Lung (tissue), 11 donors: ENCODE measurements at regions not wholly inside any gene's neighbourhood (a gene's known extent, or its start where the extent isn't known, plus 50 kb on each side); places are given as distances from the start of the nearest gene placed in this dataset.

Source experiments
- ATAC-seq: fragments of 200-7000 bp; cut with Tn5 transposase; one replicate; pipeline ENCODE4 v1.9.1; 2020; ENCODE audit warnings: moderate number of reproducible peaks; ENCODE audit not compliant: insufficient read depth, low FRiP score
- DNase-seq, 3 donors: peaks; one replicate each; pipeline ENCODE4 v3.0.0-alpha.2; 2013 to 2017
- H3K27ac ChIP-seq, 2 donors: one replicate each; pipeline ENCODE4 v1.5.1; 2013; ENCODE audit warnings: mild to moderate bottlenecking in 2 of 2, moderate library complexity in 2 of 2, control low read depth in 1 of 2, inconsistent platforms in 1 of 2, low read depth in 1 of 2, low read length in 1 of 2
- H3K27me3 ChIP-seq, 3 donors: one replicate each; pipeline ENCODE4 v1.5.1; 2013; ENCODE audit warnings: low read length in 2 of 3; ENCODE audit not compliant: control insufficient read depth in 3 of 3, insufficient read depth in 3 of 3
- H3K36me3 ChIP-seq, 4 donors: one replicate each; pipeline ENCODE4 v1.5.1; 2013; ENCODE audit warnings: low read length in 4 of 4, mild to moderate bottlenecking in 1 of 4, moderate library complexity in 1 of 4; ENCODE audit not compliant: control insufficient read depth in 4 of 4, insufficient read depth in 4 of 4
- H3K4me1 ChIP-seq, 5 donors: one replicate each; pipeline ENCODE4 v1.5.1; 2013; ENCODE audit warnings: low read length in 5 of 5, mild to moderate bottlenecking in 2 of 5, moderate library complexity in 1 of 5; ENCODE audit not compliant: control insufficient read depth in 5 of 5, insufficient read depth in 5 of 5
- H3K4me3 ChIP-seq: one replicate; pipeline ENCODE4 v1.5.1; 2013; ENCODE audit warnings: mild to moderate bottlenecking, control low read depth, moderate library complexity
- H3K9ac ChIP-seq, 2 donors: one replicate each; pipeline ENCODE4 v1.5.1; 2013; ENCODE audit warnings: low read length in 2 of 2, control low read depth in 1 of 2; ENCODE audit not compliant: insufficient read depth in 1 of 2
- H3K9me3 ChIP-seq, 4 donors: one replicate each; pipeline ENCODE4 v1.5.1; 2013; ENCODE audit warnings: low read length in 3 of 4, mild to moderate bottlenecking in 1 of 4, moderate library complexity in 1 of 4; ENCODE audit not compliant: control insufficient read depth in 4 of 4, insufficient read depth in 3 of 4
- WGBS, 2 donors: extraction: QIAGEN DNeasy Blood & Tissue Kit; methylation state at CpG; one replicate each; pipeline ENCODE4 v1.1.7; 2013; 5-methylcytosine and 5-hydroxymethylcytosine counted together
- TF ChIP-seq, protein P1 (sequence below): IDR thresholded peaks from 2 replicates; pipeline ENCODE4 v1.5.1; 2012; ENCODE audit warnings: mild to moderate bottlenecking; ENCODE audit errors: control extremely low read depth, extremely low read depth
- donor health status: control.
- donor health status: control.
- donor health status: Bipolar disorder and iron deficiency.
- donor health status: healthy.
- donor health status: DM: yes; HTN: yes; CAD: no.

DNA sequence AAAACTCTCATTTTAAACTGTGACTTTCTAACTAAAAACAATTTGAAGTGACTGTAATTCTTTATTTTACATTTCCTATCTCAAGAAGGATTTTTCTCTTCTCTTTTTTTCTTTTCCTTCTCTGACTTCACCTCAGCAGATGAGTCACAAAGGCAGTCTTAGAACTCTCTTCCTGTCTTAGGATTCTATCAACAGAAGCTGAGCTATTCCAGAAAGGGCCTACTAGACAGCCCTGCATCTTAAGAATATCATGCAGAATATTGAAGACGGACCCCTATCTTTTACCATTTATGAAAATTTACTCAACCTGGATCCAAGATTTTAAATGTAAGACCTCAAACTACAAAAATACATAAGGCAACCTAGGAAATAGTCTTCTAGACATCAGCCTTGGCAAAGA is 365.7 kb upstream of the SEMA3C start:
- 91 to 93% methylated on average over 1 of the region's 1 CpG for WGBS, 2 donors
- ATAC-seq (no peak), DNase-seq (no peak)
- Histone ChIP-seq H3K27ac (no peak overlapping the region), H3K4me1 (no peaks in the 10 kb centered on the region), H3K9me3 (no peaks in the 10 kb centered on the region), H3K4me3 (no peak overlapping the region), H3K27me3 (no peaks in the 10 kb centered on the region), H3K9ac (no peak overlapping the region), H3K36me3 (no peaks in the 10 kb centered on the region)
- TF ChIP-seq, protein P1, sequence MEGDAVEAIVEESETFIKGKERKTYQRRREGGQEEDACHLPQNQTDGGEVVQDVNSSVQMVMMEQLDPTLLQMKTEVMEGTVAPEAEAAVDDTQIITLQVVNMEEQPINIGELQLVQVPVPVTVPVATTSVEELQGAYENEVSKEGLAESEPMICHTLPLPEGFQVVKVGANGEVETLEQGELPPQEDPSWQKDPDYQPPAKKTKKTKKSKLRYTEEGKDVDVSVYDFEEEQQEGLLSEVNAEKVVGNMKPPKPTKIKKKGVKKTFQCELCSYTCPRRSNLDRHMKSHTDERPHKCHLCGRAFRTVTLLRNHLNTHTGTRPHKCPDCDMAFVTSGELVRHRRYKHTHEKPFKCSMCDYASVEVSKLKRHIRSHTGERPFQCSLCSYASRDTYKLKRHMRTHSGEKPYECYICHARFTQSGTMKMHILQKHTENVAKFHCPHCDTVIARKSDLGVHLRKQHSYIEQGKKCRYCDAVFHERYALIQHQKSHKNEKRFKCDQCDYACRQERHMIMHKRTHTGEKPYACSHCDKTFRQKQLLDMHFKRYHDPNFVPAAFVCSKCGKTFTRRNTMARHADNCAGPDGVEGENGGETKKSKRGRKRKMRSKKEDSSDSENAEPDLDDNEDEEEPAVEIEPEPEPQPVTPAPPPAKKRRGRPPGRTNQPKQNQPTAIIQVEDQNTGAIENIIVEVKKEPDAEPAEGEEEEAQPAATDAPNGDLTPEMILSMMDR = no peak

DNA sequence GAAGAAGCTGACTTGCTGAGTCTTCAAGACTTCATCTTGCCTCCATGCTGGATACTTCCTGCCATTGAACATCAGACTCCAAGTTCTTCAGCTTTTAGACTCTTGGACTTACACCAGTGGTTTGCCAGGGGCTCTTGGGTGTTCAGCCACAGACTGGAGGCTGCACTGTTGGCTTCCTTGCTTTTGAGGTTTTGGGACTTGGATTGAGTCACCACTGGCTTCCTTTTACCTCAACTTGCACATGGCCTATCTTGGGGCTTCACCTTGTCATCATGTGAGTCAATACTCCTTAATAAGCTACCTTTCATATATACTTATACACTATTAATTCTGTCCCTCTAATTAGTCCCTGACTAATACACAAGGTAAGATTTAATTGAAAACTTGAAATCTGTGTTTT is 361.7 kb upstream of the SEMA3C start:
- TF ChIP-seq, protein P1 = no peak
- Histone ChIP-seq H3K9me3 (no peaks in the 10 kb centered on the region), H3K36me3 (no peaks in the 10 kb centered on the region), H3K4me3 (no peak overlapping the region), H3K4me1 (no peaks in the 10 kb centered on the region), H3K27ac (no peak overlapping the region), H3K27me3 (no peaks in the 10 kb centered on the region), H3K9ac (no peak overlapping the region)
- DNase-seq (no peak), ATAC-seq (no peak)

DNA sequence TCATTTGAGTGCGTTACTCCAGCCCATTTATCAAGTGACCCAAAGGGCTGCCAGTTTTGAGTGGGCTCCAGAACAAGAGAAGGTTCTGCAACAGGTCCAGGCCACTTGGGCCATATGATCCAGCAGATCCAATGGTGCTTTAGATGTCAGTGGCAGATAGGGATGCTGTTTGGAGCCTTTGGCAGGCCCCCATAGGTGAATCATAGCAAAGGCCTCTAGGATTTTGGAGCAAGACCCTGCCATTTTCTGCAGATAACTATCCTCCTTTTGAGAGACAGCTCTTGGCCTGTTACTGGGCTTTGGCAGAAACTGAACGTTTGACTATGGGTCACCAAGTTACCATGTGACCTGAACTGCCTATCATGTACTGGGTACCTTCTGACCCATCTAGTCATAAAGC is 358.8 kb upstream of the SEMA3C start:
- 66 to 75% methylated on average over 2 of the region's 2 CpGs for WGBS, 2 donors
- H3K4me1 ChIP-seq = no peaks in the 10 kb centered on the region
- no peak overlapping the region for H3K27ac ChIP-seq
- TF ChIP-seq, protein P1 = no peak
- H3K9me3 ChIP-seq = peaks cover 0 to 3% (median 0%) of the 10 kb centered on the region in 4 donors
- no peaks in the 10 kb centered on the region for H3K27me3 ChIP-seq
- H3K36me3 ChIP-seq = no peaks in the 10 kb centered on the region
- no peak overlapping the region for H3K4me3 ChIP-seq
- no peak for DNase-seq
- no peak for ATAC-seq
- no peak overlapping the region for H3K9ac ChIP-seq

DNA sequence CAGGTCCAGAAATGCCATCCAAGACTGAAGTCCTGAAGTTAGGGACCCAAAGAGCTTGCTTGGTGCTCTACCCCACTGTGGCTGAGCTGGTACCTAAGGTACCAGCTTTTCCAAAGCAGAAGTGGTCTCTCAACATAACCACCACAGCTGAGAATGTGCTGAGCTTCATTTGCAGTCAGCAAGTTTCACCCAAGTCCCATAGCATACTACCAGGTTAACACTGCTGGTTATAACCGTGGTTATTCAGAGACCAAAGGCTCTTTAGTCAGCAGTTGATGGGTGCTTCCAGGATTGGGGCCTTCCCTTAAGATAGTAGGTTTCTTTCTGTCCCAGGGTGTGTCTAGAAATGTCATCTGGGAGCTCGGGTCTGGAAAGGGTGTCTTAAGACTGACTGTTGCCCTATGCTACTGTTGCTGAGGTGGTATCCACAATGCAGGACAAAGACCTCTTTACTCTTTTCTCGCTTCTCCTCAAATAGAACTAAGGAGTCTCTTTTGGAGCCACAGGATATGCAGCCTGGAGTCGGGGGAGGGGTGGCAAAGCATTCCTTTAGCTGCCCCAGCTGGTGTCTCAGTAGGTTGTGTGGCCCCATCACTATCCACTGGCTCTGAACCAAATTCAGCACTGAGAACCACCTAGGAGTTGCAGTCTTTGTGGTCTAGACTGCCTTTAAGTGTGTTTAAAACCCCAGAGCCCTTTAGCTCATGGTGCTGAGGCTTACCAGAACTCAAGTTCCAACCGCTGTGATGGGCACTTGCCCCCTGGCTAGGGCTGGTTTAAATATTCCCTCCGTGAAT is 354.9 kb upstream of the SEMA3C start:
- Histone ChIP-seq H3K36me3 (no peaks in the 10 kb centered on the region), H3K27ac (no peak overlapping the region), H3K4me1 (no peaks in the 10 kb centered on the region), H3K9ac (no peak overlapping the region), H3K4me3 (no peak overlapping the region), H3K9me3 (peaks cover 0 to 3% (median 0%) of the 10 kb centered on the region in 4 donors), H3K27me3 (no peaks in the 10 kb centered on the region)
- TF ChIP-seq, protein P1 = no peak
- ATAC-seq (no peak), DNase-seq (no peak)
- 74 to 83% methylated on average over 6 of the region's 6 CpGs for WGBS, 2 donors
